Liver (tissue), 7 donors: ENCODE measurements at regions not wholly inside any gene's neighbourhood (a gene's known extent, or its start where the extent isn't known, plus 50 kb on each side); places are given as distances from the start of the nearest gene placed in this dataset.

ENCODE experiments used
- DNase-seq: peaks from one replicate; pipeline ENCODE4 v3.0.0-alpha.2; 2017; ENCODE audit warnings: low spot score
- H3K27ac ChIP-seq, 2 donors: one replicate each; pipeline ENCODE4 v1.7.0; 2013; ENCODE audit warnings: inconsistent platforms in 2 of 2, low read length in 2 of 2, control low read depth in 1 of 2, low read depth in 1 of 2, mild to moderate bottlenecking in 1 of 2
- H3K27me3 ChIP-seq, 4 donors: one replicate each; pipeline versions ENCODE4 v1.6.1 to v1.7.0; 2013; ENCODE audit warnings: low read length in 3 of 4, inconsistent platforms in 1 of 4, mild to moderate bottlenecking in 1 of 4, moderate library complexity in 1 of 4; ENCODE audit not compliant: control insufficient read depth in 4 of 4, insufficient read depth in 4 of 4
- H3K36me3 ChIP-seq, 4 donors: one replicate each; pipeline versions ENCODE4 v1.6.1 to v1.7.0; 2013; ENCODE audit warnings: low read length in 3 of 4, mild to moderate bottlenecking in 3 of 4, low read depth in 1 of 4, moderate library complexity in 1 of 4; ENCODE audit not compliant: control insufficient read depth in 4 of 4, insufficient read depth in 3 of 4
- H3K4me1 ChIP-seq, 4 donors: one replicate each; pipeline versions ENCODE4 v1.6.1 to v1.7.0; 2013; ENCODE audit warnings: low read length in 3 of 4, mild to moderate bottlenecking in 3 of 4, moderate library complexity in 1 of 4; ENCODE audit not compliant: control insufficient read depth in 4 of 4, insufficient read depth in 4 of 4
- H3K4me3 ChIP-seq, 3 donors: one replicate each; pipeline versions ENCODE4 v1.6.1 to v1.7.0; 2013; ENCODE audit warnings: low read length in 3 of 3, control low read depth in 1 of 3, low read depth in 1 of 3, mild to moderate bottlenecking in 1 of 3
- H3K9ac ChIP-seq, 2 donors: one replicate each; pipeline ENCODE4 v1.7.0; 2013; ENCODE audit warnings: low read length in 2 of 2, mild to moderate bottlenecking in 2 of 2, moderate library complexity in 2 of 2, control low read depth in 1 of 2, low read depth in 1 of 2
- H3K9me3 ChIP-seq, 4 donors: one replicate each; pipeline versions ENCODE4 v1.6.1 to v1.7.0; 2013; ENCODE audit warnings: low read length in 3 of 4; ENCODE audit not compliant: control insufficient read depth in 4 of 4
- ATF3 ChIP-seq: IDR thresholded peaks from 2 replicates; pipeline ENCODE4 v1.6.1; 2016; ENCODE audit warnings: antibody characterized with exemption
- FOXA1 ChIP-seq: IDR thresholded peaks from 2 replicates; pipeline ENCODE4 v1.6.1; 2016; ENCODE audit warnings: antibody characterized with exemption
- GABPA ChIP-seq, 2 donors: IDR thresholded peaks in 1 of 2; conservative IDR thresholded peaks in 1 of 2; 2 replicates each; pipeline ENCODE4 v1.6.1; 2016; ENCODE audit warnings: antibody characterized with exemption in 2 of 2, mild to moderate bottlenecking in 1 of 2, moderate library complexity in 1 of 2
- HNF4A ChIP-seq, 2 donors: conservative IDR thresholded peaks; 2 replicates each; pipeline ENCODE4 v1.6.1; 2016; ENCODE audit warnings: antibody characterized with exemption in 2 of 2, mild to moderate bottlenecking in 2 of 2
- HNF4G ChIP-seq: IDR thresholded peaks from 2 replicates; pipeline ENCODE4 v1.6.1; 2016; ENCODE audit warnings: antibody characterized with exemption
- NR2F2 ChIP-seq: IDR thresholded peaks from 2 replicates; pipeline ENCODE4 v1.6.1; 2016; ENCODE audit warnings: antibody characterized with exemption
- REST ChIP-seq: IDR thresholded peaks from 2 replicates; pipeline ENCODE4 v1.6.1; 2016; ENCODE audit warnings: antibody characterized with exemption, mild to moderate bottlenecking
- RXRA ChIP-seq, 2 donors: IDR thresholded peaks; 2 replicates each; pipeline ENCODE4 v1.6.1; 2017 to 2018; ENCODE audit warnings: antibody characterized with exemption in 2 of 2, mild to moderate bottlenecking in 1 of 2
- SP1 ChIP-seq: IDR thresholded peaks from 2 replicates; pipeline ENCODE4 v1.6.1; 2018; ENCODE audit warnings: antibody characterized with exemption, mild to moderate bottlenecking
- YY1 ChIP-seq: IDR thresholded peaks from 2 replicates; pipeline ENCODE4 v1.6.1; 2016; ENCODE audit warnings: antibody characterized with exemption, mild to moderate bottlenecking
- ZBTB33 ChIP-seq: IDR thresholded peaks from 2 replicates; pipeline ENCODE4 v1.6.1; 2016; ENCODE audit warnings: antibody characterized with exemption
- WGBS: extraction: QIAGEN DNeasy Blood & Tissue Kit; methylation state at CpG from one replicate; pipeline ENCODE4 v1.1.7; 2013; 5-methylcytosine and 5-hydroxymethylcytosine counted together
- donor health status: healthy.
- donor health status: healthy.
- donor health status: healthy.
- donor health status: healthy.

DNA sequence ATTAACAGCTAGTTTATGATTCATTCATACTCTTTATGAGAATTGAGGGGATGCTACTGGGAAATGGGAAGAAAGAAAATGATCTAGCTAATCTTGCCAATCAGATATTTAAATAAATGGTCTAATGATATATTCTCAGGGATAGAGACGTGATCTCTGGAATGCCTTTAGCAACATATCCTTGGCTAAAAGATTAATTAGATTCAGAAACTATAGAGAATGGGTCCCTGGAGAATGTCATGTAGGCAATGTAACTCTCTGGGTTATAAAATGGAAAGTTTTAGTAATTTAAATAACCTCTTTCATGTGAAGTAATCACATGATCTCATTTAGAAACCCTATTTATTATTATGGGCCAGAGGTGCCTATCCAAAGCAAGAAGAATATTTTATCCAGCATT, 771.0 kb upstream of the CDH2 start:
- Histone ChIP-seq H3K4me3 (no peak overlapping the region), H3K36me3 (no peaks in the 10 kb centered on the region), H3K9ac (no peak overlapping the region), H3K4me1 (no peaks in the 10 kb centered on the region), H3K9me3 (peaks cover 0 to 7% (median 3%) of the 10 kb centered on the region in 4 donors), H3K27ac (no peak overlapping the region), H3K27me3 (no peaks in the 10 kb centered on the region)
- TF ChIP-seq SP1 = no peak
- TF ChIP-seq REST = no peak
- DNase-seq = no peak
- WGBS = 85% methylated on average over 1 of the region's 1 CpG

DNA sequence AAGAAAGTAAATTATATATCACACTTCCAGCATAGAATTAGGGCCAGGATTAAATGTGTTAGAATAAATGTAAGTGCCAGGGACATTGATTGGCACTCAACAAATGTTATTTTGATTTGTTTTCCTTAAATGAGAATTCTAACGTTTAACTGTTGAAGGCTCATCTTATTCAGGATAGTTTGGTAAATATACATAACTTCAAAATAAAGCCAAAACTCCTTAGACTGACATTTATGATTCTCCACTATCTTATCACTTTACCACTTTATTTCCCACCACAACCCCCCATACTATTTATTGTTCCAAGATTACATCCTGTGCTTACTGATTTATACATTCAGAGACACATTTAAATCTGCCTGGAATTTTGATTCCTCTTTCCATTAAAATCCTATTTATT, 769.5 kb upstream of the CDH2 start:
- DNase-seq = no peak
- Histone ChIP-seq H3K27me3 (no peaks in the 10 kb centered on the region), H3K9ac (no peak overlapping the region), H3K4me1 (no peaks in the 10 kb centered on the region), H3K4me3 (no peak overlapping the region), H3K9me3 (no peaks in the 10 kb centered on the region), H3K27ac (no peak overlapping the region), H3K36me3 (no peaks in the 10 kb centered on the region)
- 48% methylated on average over 1 of the region's 1 CpG for WGBS
- TF ChIP-seq GABPA (IDR thresholded peaks at IDR 0.05 in 1 of 2, conservative IDR thresholded peaks at IDR 0.05 in 1 of 2) = no peak
- no peak for TF ChIP-seq HNF4A (conservative IDR thresholded peaks at IDR 0.05)
- TF ChIP-seq ATF3 = no peak
- no peak for TF ChIP-seq RXRA (IDR thresholded peaks at IDR 0.05)
- TF ChIP-seq SP1 = no peak
- no peak for TF ChIP-seq NR2F2
- no peak for TF ChIP-seq FOXA1
- no peak for TF ChIP-seq ZBTB33
- no peak for TF ChIP-seq HNF4G
- TF ChIP-seq YY1 = no peak

- no peaks in the 10 kb centered on the region for H3K36me3 ChIP-seq
- H3K4me1 ChIP-seq = no peaks in the 10 kb centered on the region
- H3K4me3 ChIP-seq = no peak overlapping the region
- no peak for DNase-seq
- 86% methylated on average over 2 of the region's 2 CpGs for WGBS
- H3K27ac ChIP-seq = no peak overlapping the region
- no peak for TF ChIP-seq FOXA1
- H3K9me3 ChIP-seq = peaks cover 0 to 2% (median 0%) of the 10 kb centered on the region in 4 donors
- H3K9ac ChIP-seq = no peak overlapping the region
- no peaks in the 10 kb centered on the region for H3K27me3 ChIP-seq
Observed at GRCh38 chr18:28922936-28923335, 746.0 kb upstream of the CDH2 start.
